Aorta (tissue), 5 donors: ENCODE measurements at regions not wholly inside any gene's neighbourhood (a gene's known extent, or its start where the extent isn't known, plus 50 kb on each side); places are given as distances from the start of the nearest gene placed in this dataset.
A peak's percentile ranks its signal among the peaks of the same experiment; 100 is the strongest.

Experiments
- ATAC-seq: fragments of 200-7000 bp; cut with Tn5 transposase; one replicate; pipeline ENCODE4 v1.9.1; 2022; ENCODE audit warnings: moderate library complexity; ENCODE audit not compliant: low FRiP score
- DNase-seq, 2 donors: peaks; one replicate each; pipeline ENCODE4 v3.0.0-alpha.2; 2020
- H3K27ac ChIP-seq, 2 donors: one replicate each; pipeline ENCODE4 v1.5.1; 2013; ENCODE audit warnings: low read length in 2 of 2, mild to moderate bottlenecking in 2 of 2, moderate library complexity in 2 of 2, control low read depth in 1 of 2, inconsistent platforms in 1 of 2, low read depth in 1 of 2
- H3K27me3 ChIP-seq, 2 donors: one replicate each; pipeline ENCODE4 v1.6.1; 2013; ENCODE audit warnings: control low read depth in 1 of 2, low read length in 1 of 2, mild to moderate bottlenecking in 1 of 2, moderate library complexity in 1 of 2; ENCODE audit not compliant: insufficient read depth in 2 of 2, control insufficient read depth in 1 of 2
- H3K36me3 ChIP-seq, 2 donors: one replicate each; pipeline ENCODE4 v1.6.1; 2013; ENCODE audit warnings: control low read depth in 1 of 2, low read length in 1 of 2, mild to moderate bottlenecking in 1 of 2; ENCODE audit not compliant: insufficient read depth in 2 of 2, control insufficient read depth in 1 of 2
- H3K4me1 ChIP-seq, 2 donors: one replicate each; pipeline ENCODE4 v1.6.1; 2013; ENCODE audit warnings: low read length in 2 of 2, control low read depth in 1 of 2, mild to moderate bottlenecking in 1 of 2, moderate library complexity in 1 of 2; ENCODE audit not compliant: insufficient read depth in 2 of 2, control insufficient read depth in 1 of 2
- H3K4me3 ChIP-seq, 2 donors: one replicate each; pipeline ENCODE4 v1.5.1; 2013; ENCODE audit warnings: low read length in 2 of 2, control low read depth in 1 of 2, mild to moderate bottlenecking in 1 of 2
- H3K9me3 ChIP-seq: one replicate; pipeline ENCODE4 v1.6.1; 2013; ENCODE audit warnings: mild to moderate bottlenecking, low read length; ENCODE audit not compliant: control insufficient read depth
- WGBS, 2 donors: extraction: QIAGEN DNeasy Blood & Tissue Kit; methylation state at CpG; one replicate each; pipeline ENCODE4 v1.1.7; 2013; 5-methylcytosine and 5-hydroxymethylcytosine counted together
- intact Hi-C, 2 donors: fragments of 100-400 bp; cut with DNase I; formaldehyde crosslinking; loops; one replicate each; pipeline versions ENCODE4 v1.14.2 to v1.15.0; 2022
- donor health status: healthy with polysubstance abuse.
- donor health status: Bipolar disorder and iron deficiency.
- donor health status: DM: no; HTN: no; CAD: no.
- donor health status: DM: no; HTN: no; CAD: no.
- donor health status: DM: yes; HTN: yes; CAD: no.

- no peak overlapping the region for H3K4me3 ChIP-seq
- intact Hi-C loops = no loop called here
- ATAC-seq = no peak
- DNase-seq = peak in 1 of 2 donors; percentile 32
- no peaks in the 10 kb centered on the region for H3K27me3 ChIP-seq
- H3K9me3 ChIP-seq = no peaks in the 10 kb centered on the region
- WGBS, 2 donors = 52 to 54% methylated on average over 9 of the region's 9 CpGs
- H3K4me1 ChIP-seq = no peaks in the 10 kb centered on the region
- H3K27ac ChIP-seq = no peak overlapping the region
- H3K36me3 ChIP-seq = no peaks in the 10 kb centered on the region
Measured at GRCh38 chr20:57097245-57097915, 169.1 kb downstream of the BMP7 start.

GRCh38 chr20:57102160-57102559 lies 164.3 kb downstream of the BMP7 start:
- intact Hi-C loops = no loop called here
- Histone ChIP-seq H3K36me3 (no peaks in the 10 kb centered on the region), H3K27me3 (no peaks in the 10 kb centered on the region), H3K27ac (no peak overlapping the region), H3K4me1 (no peaks in the 10 kb centered on the region), H3K9me3 (no peaks in the 10 kb centered on the region), H3K4me3 (no peak overlapping the region)
- DNase-seq = no peak
- ATAC-seq = no peak
- WGBS, 2 donors = 89 to 93% methylated on average over 9 of the region's 9 CpGs

GRCh38 chr20:57102566-57102965 lies 163.9 kb downstream of the BMP7 start:
- intact Hi-C loops = no loop called here
- H3K27ac ChIP-seq = no peak overlapping the region
- WGBS, 2 donors = 85 to 88% methylated on average over 10 of the region's 10 CpGs

GRCh38 chr20:57103146-57103800 lies 163.2 kb downstream of the BMP7 start:
- no peak for DNase-seq
- WGBS, 2 donors = 58 to 64% methylated on average over 11 of the region's 11 CpGs
- no peak overlapping the region for H3K27ac ChIP-seq
- no peaks in the 10 kb centered on the region for H3K27me3 ChIP-seq
- ATAC-seq = no peak
- intact Hi-C loops = no loop called here
- no peak overlapping the region for H3K4me3 ChIP-seq
- no peaks in the 10 kb centered on the region for H3K36me3 ChIP-seq
- no peaks in the 10 kb centered on the region for H3K9me3 ChIP-seq
- H3K4me1 ChIP-seq = no peaks in the 10 kb centered on the region

More at GRCh38 chr20:57102566-57102965, 163.9 kb downstream of the BMP7 start:
- DNase-seq (no peak), ATAC-seq (no peak)
- Histone ChIP-seq H3K9me3 (no peaks in the 10 kb centered on the region), H3K36me3 (no peaks in the 10 kb centered on the region), H3K27me3 (no peaks in the 10 kb centered on the region), H3K4me1 (no peaks in the 10 kb centered on the region), H3K4me3 (no peak overlapping the region)

GRCh38 chr20:57104113-57104512 lies 162.3 kb downstream of the BMP7 start:
- H3K36me3 ChIP-seq = no peaks in the 10 kb centered on the region
- DNase-seq (no peak), ATAC-seq (no peak)
- WGBS, 2 donors = 86 to 88% methylated on average over 11 of the region's 11 CpGs
- no peaks in the 10 kb centered on the region for H3K9me3 ChIP-seq
- no peak overlapping the region for H3K4me3 ChIP-seq
- no peaks in the 10 kb centered on the region for H3K27me3 ChIP-seq
- no peak overlapping the region for H3K27ac ChIP-seq
- intact Hi-C loops = no loop called here
- no peaks in the 10 kb centered on the region for H3K4me1 ChIP-seq

GRCh38 chr20:57104651-57105204 lies 161.7 kb downstream of the BMP7 start:
- no peaks in the 10 kb centered on the region for H3K4me1 ChIP-seq
- H3K4me3 ChIP-seq = no peak overlapping the region
- no peak overlapping the region for H3K27ac ChIP-seq
- intact Hi-C loops = no loop called here
- ATAC-seq (no peak), DNase-seq (no peak)
- H3K36me3 ChIP-seq = no peaks in the 10 kb centered on the region
- no peaks in the 10 kb centered on the region for H3K9me3 ChIP-seq
- H3K27me3 ChIP-seq = no peaks in the 10 kb centered on the region
- 37 to 47% methylated on average over 13 of the region's 13 CpGs for WGBS, 2 donors

- Histone ChIP-seq H3K9me3 (no peaks in the 10 kb centered on the region), H3K27me3 (no peaks in the 10 kb centered on the region), H3K4me1 (no peaks in the 10 kb centered on the region), H3K27ac (no peak overlapping the region), H3K36me3 (no peaks in the 10 kb centered on the region), H3K4me3 (no peak overlapping the region)
- DNase-seq = no peak
- intact Hi-C loops = no loop called here
- ATAC-seq = no peak
- 77 to 81% methylated on average over 12 of the region's 12 CpGs for WGBS, 2 donors
Measured at GRCh38 chr20:57106030-57106682, 160.3 kb downstream of the BMP7 start.

GRCh38 chr20:57106692-57107091 lies 159.7 kb downstream of the BMP7 start:
- 40 to 47% methylated on average over 4 of the region's 4 CpGs for WGBS, 2 donors
- DNase-seq (no peak), ATAC-seq (no peak)
- Histone ChIP-seq H3K4me3 (no peak overlapping the region), H3K9me3 (no peaks in the 10 kb centered on the region), H3K4me1 (no peaks in the 10 kb centered on the region), H3K36me3 (no peaks in the 10 kb centered on the region), H3K27ac (no peak overlapping the region), H3K27me3 (no peaks in the 10 kb centered on the region)
- intact Hi-C loops = no loop called here
